Ishikawa (cell line): ENCODE measurements at regions not wholly inside any gene's neighbourhood (a gene's known extent, or its start where the extent isn't known, plus 50 kb on each side); places are given as distances from the start of the nearest gene placed in this dataset.

Experiments used
- CEBPB ChIP-seq: IDR thresholded peaks from 2 replicates; pipeline ENCODE4 v1.6.1; 2012
- CREB1 ChIP-seq: IDR thresholded peaks from 2 replicates; pipeline ENCODE4 v1.6.1; 2012; ENCODE audit warnings: low read depth
- EGR1 ChIP-seq: IDR thresholded peaks from 2 replicates; pipeline ENCODE4 v1.6.1; 2012
- EP300 ChIP-seq: IDR thresholded peaks from 2 replicates; pipeline ENCODE4 v1.6.1; 2012; ENCODE audit warnings: borderline replicate concordance
- FOXM1 ChIP-seq: IDR thresholded peaks from 2 replicates; pipeline ENCODE4 v1.6.1; 2012; ENCODE audit warnings: low read depth, borderline replicate concordance
- NFIC ChIP-seq: IDR thresholded peaks from 2 replicates; pipeline ENCODE4 v1.6.1; 2012
- RAD21 ChIP-seq: IDR thresholded peaks from 2 replicates; pipeline ENCODE4 v1.6.1; 2012; ENCODE audit warnings: low read depth
- TAF1 ChIP-seq: IDR thresholded peaks from 2 replicates; pipeline ENCODE4 v1.6.1; 2012; ENCODE audit warnings: low read depth, mild to moderate bottlenecking
- TCF12 ChIP-seq: IDR thresholded peaks from 2 replicates; pipeline ENCODE4 v1.6.1; 2012; ENCODE audit warnings: low read depth
- TEAD4 ChIP-seq: IDR thresholded peaks from 2 replicates; pipeline ENCODE4 v1.6.1; 2012
- YY1 ChIP-seq: IDR thresholded peaks from 2 replicates; pipeline ENCODE4 v1.6.1; 2012; ENCODE audit warnings: low read depth
- ZBTB7A ChIP-seq: IDR thresholded peaks from 2 replicates; pipeline ENCODE4 v1.6.1; 2012; ENCODE audit warnings: low read depth
- TF ChIP-seq, protein P1 (sequence below): IDR thresholded peaks from 2 replicates; pipeline ENCODE4 v1.6.1; 2012
- TF ChIP-seq, protein P2 (sequence below): IDR thresholded peaks from 2 replicates; pipeline ENCODE4 v1.6.1; 2012
- TF ChIP-seq, protein P3 (sequence below): IDR thresholded peaks from 2 replicates; pipeline ENCODE4 v1.6.1; 2012; ENCODE audit warnings: low read depth, mild to moderate bottlenecking

DNA sequence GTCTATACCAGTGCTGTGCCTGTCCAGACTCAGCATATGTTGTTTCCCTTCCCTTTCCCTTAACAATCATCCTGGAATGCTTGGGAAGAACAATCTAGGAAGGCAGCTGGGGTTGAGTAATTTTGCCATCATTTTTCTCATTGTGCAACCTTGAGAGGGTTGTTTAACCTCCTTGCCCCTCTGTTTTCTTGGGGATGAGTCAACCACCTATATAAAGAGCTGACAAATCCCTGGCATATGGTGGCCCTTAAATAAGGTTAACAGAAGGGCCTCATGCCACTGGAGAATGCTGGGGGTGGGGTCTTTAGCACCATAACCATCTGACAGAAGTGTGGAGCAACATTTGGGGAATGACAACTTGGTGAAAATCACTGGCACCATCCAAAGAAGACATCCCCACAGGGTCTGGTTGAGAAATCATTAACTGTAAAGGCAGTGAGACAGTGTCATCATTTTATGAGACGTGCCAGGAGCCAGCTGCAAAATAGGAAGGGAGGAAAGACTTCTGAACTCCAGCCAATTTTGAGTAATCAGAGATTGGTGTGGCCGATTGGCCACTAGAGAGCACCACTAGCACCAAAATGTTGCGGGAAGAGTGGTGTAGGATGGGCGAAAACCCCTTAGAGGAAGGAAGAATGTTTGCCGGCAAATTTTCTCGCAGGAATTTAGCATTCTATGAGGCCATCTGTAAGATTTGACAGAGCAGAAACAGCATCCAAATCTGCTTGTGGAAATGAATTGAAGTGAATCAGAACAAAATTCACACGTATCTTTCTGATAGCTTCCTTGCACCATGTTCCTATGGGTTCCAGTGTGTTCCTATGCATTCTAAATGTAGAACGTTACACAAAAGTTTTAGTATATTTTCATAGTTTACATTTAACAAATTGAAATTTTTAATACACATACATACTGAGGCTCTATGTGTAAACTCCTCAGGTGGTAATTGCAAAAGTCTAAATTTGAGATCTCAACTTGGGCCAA is 113.8 kb downstream of the MSX2 start:
- TF ChIP-seq, protein P1, sequence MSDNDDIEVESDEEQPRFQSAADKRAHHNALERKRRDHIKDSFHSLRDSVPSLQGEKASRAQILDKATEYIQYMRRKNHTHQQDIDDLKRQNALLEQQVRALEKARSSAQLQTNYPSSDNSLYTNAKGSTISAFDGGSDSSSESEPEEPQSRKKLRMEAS: no peak
- TF ChIP-seq, protein P2, sequence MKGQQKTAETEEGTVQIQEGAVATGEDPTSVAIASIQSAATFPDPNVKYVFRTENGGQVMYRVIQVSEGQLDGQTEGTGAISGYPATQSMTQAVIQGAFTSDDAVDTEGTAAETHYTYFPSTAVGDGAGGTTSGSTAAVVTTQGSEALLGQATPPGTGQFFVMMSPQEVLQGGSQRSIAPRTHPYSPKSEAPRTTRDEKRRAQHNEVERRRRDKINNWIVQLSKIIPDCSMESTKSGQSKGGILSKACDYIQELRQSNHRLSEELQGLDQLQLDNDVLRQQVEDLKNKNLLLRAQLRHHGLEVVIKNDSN: no peak

DNA sequence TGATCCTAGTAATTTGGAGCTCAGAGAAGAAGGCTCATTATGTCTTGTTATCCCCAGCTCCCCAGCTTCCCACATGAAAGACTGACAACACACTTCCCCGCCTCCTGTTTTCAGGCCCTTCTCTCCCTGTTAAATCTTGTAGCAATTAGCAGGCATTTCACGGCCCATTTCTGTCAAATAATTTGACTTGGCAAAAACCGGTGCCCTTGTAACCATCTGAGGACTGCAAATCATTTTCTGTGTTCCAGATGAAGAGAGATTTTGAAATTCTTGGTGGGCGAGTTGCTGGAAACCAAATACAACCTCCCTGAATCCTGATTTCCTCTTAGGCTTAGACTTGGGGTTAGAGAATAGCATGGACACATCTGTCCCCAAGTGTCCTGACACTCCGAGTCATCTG is 109.7 kb downstream of the MSX2 start:
- TF ChIP-seq, protein P3, sequence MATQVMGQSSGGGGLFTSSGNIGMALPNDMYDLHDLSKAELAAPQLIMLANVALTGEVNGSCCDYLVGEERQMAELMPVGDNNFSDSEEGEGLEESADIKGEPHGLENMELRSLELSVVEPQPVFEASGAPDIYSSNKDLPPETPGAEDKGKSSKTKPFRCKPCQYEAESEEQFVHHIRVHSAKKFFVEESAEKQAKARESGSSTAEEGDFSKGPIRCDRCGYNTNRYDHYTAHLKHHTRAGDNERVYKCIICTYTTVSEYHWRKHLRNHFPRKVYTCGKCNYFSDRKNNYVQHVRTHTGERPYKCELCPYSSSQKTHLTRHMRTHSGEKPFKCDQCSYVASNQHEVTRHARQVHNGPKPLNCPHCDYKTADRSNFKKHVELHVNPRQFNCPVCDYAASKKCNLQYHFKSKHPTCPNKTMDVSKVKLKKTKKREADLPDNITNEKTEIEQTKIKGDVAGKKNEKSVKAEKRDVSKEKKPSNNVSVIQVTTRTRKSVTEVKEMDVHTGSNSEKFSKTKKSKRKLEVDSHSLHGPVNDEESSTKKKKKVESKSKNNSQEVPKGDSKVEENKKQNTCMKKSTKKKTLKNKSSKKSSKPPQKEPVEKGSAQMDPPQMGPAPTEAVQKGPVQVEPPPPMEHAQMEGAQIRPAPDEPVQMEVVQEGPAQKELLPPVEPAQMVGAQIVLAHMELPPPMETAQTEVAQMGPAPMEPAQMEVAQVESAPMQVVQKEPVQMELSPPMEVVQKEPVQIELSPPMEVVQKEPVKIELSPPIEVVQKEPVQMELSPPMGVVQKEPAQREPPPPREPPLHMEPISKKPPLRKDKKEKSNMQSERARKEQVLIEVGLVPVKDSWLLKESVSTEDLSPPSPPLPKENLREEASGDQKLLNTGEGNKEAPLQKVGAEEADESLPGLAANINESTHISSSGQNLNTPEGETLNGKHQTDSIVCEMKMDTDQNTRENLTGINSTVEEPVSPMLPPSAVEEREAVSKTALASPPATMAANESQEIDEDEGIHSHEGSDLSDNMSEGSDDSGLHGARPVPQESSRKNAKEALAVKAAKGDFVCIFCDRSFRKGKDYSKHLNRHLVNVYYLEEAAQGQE: no peak
- no peak for TF ChIP-seq EP300
- no peak for TF ChIP-seq ZBTB7A
- no peak for TF ChIP-seq YY1
- no peak for TF ChIP-seq CREB1
- TF ChIP-seq FOXM1: no peak
- no peak for TF ChIP-seq TEAD4
- no peak for TF ChIP-seq NFIC

DNA sequence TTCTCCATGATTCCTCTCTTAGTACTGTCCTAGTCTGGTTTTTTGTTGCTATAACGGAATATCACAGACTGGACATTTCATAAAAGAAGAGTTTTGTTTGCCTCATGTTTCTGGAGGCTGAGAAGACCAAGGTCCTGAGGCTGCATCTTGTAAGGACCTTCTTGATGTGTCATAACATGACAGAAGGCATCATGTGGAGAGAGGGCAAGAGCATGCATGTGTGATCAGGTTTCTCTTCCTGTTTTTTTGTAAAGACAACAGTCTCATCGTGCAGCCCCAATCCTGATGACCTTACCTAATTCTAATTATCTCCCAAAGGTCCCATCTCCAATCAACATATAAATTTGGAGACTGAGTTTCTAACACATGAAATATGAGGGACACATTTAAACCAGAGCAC is 108.4 kb downstream of the MSX2 start:
- no peak for TF ChIP-seq ZBTB7A

DNA sequence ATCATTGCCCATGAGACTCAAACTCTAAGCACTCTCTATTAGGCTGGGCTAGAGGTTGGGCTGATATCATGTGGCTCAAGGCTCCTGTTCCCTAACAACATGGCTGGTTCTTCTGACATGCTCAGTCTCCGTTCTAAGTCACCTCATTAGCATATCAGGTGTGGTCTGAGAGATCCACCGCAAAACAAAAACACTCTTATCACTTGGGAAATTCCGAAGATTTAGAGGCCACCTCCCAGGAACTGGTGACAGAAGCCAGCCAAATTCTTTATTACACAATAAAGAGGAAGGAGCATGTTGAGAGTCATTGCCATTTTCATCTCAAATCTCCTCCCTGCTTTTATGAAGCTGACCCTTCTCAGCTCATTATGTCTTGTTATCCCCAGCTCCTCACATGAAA is 107.6 kb downstream of the MSX2 start:
- TF ChIP-seq CEBPB: no peak
- TF ChIP-seq EP300: no peak
- TF ChIP-seq YY1: no peak
- TF ChIP-seq, protein P2: no peak
- no peak for TF ChIP-seq TEAD4
- no peak for TF ChIP-seq CREB1
- TF ChIP-seq TCF12: no peak
- TF ChIP-seq NFIC: no peak
- TF ChIP-seq, protein P3: no peak
- TF ChIP-seq, protein P1: no peak
- TF ChIP-seq ZBTB7A: no peak
- no peak for TF ChIP-seq EGR1
- TF ChIP-seq FOXM1: no peak
- TF ChIP-seq TAF1: no peak
- no peak for TF ChIP-seq RAD21

DNA sequence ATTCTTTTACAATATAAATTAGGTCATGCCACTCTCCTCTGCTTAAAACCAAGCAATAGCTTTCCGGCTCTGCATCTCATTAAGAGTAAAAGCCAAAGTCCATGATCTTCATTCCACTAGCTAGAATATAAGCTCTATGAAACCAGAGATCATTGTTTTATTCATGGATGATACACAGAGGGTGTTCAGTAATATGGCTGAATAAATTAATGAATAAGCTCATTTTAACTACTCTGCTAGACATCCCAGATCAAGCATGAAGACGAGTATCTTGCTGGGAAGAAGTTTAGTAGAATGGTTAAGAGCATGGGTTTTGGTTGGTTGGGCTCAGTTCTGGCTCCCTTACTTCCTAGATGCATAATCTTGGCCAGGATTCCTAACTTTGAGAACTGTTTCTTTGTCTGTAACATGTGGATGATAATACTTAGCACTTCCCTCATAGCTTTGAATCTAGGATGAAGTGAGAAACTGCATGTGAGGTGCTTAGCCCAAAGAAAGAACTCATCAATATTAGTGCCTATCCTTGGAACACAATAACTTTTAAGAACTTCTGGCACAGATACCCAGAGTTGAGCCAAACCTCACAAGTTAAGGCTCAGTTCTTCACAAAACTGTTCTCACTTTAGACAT is 106.8 kb downstream of the MSX2 start:
- TF ChIP-seq YY1 (no peak), TAF1 (no peak), TEAD4 (no peak), RAD21 (no peak)
- TF ChIP-seq, protein P3: no peak
